Stomach smooth muscle (tissue), 2 donors: ENCODE measurements at regions not wholly inside any gene's neighbourhood (a gene's known extent, or its start where the extent isn't known, plus 50 kb on each side); places are given as distances from the start of the nearest gene placed in this dataset.

ENCODE experiments used
- H3K27ac ChIP-seq: one replicate; pipeline ENCODE4 v1.7.0; 2013; ENCODE audit warnings: mild to moderate bottlenecking, low read length, inconsistent platforms
- H3K27me3 ChIP-seq, 2 donors: one replicate each; pipeline ENCODE4 v1.7.0; 2013; ENCODE audit warnings: low read length in 2 of 2; ENCODE audit not compliant: insufficient read depth in 2 of 2, control insufficient read depth in 1 of 2
- H3K36me3 ChIP-seq, 2 donors: one replicate each; pipeline ENCODE4 v1.7.0; 2013; ENCODE audit warnings: low read length in 2 of 2; ENCODE audit not compliant: control insufficient read depth in 2 of 2, insufficient read depth in 2 of 2
- H3K4me1 ChIP-seq: one replicate; pipeline ENCODE4 v1.7.0; 2013; ENCODE audit warnings: low read length; ENCODE audit not compliant: control insufficient read depth, insufficient read depth
- H3K4me3 ChIP-seq, 2 donors: one replicate each; pipeline ENCODE4 v1.7.0; 2013; ENCODE audit warnings: low read length in 2 of 2
- H3K9ac ChIP-seq, 2 donors: one replicate each; pipeline ENCODE4 v1.7.0; 2013; ENCODE audit warnings: low read length in 2 of 2, mild to moderate bottlenecking in 1 of 2
- H3K9me3 ChIP-seq, 2 donors: one replicate each; pipeline ENCODE4 v1.7.0; 2013; ENCODE audit warnings: low read length in 2 of 2; ENCODE audit not compliant: control insufficient read depth in 2 of 2
- donor health status: healthy.
- donor health status: Pancreatic carcinoma.

DNA sequence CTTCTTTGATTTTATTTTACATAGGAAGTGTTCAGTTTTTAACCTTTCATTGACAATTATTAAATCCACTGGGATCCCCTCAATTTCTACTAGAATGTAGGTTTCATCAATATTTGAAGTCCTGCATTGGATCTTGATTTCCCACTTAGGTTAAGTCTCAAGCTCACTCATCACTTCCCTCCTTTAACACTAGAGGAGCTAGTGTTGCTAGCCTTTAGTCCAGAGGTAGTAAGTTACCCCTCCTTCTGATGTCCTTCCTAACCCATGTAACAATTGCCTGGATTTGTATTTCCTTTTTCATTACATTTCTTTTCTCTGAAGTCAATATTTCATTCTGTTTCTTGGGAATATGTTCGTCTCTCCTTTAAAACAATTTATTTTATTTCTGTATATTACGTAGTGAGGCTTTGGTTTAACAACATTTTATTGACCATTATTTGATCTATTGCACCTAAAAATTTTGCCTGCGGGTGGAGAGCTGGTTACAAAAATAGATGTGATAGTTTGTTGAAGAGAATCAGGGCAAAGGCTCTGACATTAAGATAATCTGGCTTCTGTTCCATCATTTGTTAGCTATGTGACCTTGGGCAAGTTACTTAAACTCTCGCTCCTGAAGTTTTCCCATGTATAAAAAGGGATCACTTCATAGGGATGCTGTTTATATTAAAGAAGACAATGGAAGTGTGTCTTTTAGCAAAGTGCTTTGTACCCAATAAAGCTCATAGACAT is 833.0 kb downstream of the SLC4A3 start:
- H3K9ac ChIP-seq, result no peak overlapping the region
- no peaks in the 10 kb centered on the region for H3K27me3 ChIP-seq
- no peak overlapping the region for H3K27ac ChIP-seq
- no peaks in the 10 kb centered on the region for H3K9me3 ChIP-seq
- H3K4me1 ChIP-seq, result no peaks in the 10 kb centered on the region
- H3K36me3 ChIP-seq, result no peaks in the 10 kb centered on the region
- no peak overlapping the region for H3K4me3 ChIP-seq

GRCh38 chr2:220463876-220464275 is 836.4 kb downstream of the SLC4A3 start:
- Histone ChIP-seq H3K9me3 (no peaks in the 10 kb centered on the region), H3K4me3 (no peak overlapping the region), H3K27ac (no peak overlapping the region), H3K27me3 (no peaks in the 10 kb centered on the region), H3K9ac (no peak overlapping the region), H3K4me1 (no peaks in the 10 kb centered on the region), H3K36me3 (no peaks in the 10 kb centered on the region)

GRCh38 chr2:220465700-220466099 is 838.3 kb downstream of the SLC4A3 start:
- H3K4me3 ChIP-seq, result no peak overlapping the region
- H3K27me3 ChIP-seq, result no peaks in the 10 kb centered on the region
- H3K9me3 ChIP-seq, result no peaks in the 10 kb centered on the region
- no peak overlapping the region for H3K27ac ChIP-seq
- H3K36me3 ChIP-seq, result no peaks in the 10 kb centered on the region
- no peak overlapping the region for H3K9ac ChIP-seq
- no peaks in the 10 kb centered on the region for H3K4me1 ChIP-seq

- H3K36me3 ChIP-seq, result no peaks in the 10 kb centered on the region
- no peak overlapping the region for H3K27ac ChIP-seq
- no peak overlapping the region for H3K9ac ChIP-seq
- no peaks in the 10 kb centered on the region for H3K9me3 ChIP-seq
- H3K4me1 ChIP-seq, result no peaks in the 10 kb centered on the region
- no peaks in the 10 kb centered on the region for H3K27me3 ChIP-seq
- no peak overlapping the region for H3K4me3 ChIP-seq
These were observed 838.8 kb downstream of the SLC4A3 start for GRCh38 chr2:220466251-220466691.

DNA sequence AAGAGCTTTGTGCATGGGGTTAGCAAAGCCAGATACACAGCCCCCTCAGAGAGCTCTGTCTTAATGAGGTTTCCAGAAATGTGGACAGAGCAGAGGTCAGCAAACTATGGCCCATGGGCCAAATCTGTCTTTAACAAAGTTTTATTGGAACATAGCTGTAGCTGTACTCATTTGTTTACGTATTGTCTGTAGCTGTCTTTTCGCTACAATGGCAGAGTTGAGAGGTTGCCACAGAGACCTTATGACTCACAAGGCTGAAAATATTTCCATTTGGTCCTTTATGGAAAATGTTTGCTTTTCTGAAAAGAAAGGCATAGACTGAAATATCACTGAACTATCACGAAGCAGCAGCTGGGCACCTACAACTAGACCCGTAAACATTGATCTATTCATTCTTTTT is 841.8 kb downstream of the SLC4A3 start:
- no peaks in the 10 kb centered on the region for H3K27me3 ChIP-seq
- no peaks in the 10 kb centered on the region for H3K9me3 ChIP-seq
- H3K4me3 ChIP-seq, result no peak overlapping the region
- H3K9ac ChIP-seq, result no peak overlapping the region
- no peaks in the 10 kb centered on the region for H3K4me1 ChIP-seq
- H3K27ac ChIP-seq, result no peak overlapping the region
- H3K36me3 ChIP-seq, result no peaks in the 10 kb centered on the region

DNA sequence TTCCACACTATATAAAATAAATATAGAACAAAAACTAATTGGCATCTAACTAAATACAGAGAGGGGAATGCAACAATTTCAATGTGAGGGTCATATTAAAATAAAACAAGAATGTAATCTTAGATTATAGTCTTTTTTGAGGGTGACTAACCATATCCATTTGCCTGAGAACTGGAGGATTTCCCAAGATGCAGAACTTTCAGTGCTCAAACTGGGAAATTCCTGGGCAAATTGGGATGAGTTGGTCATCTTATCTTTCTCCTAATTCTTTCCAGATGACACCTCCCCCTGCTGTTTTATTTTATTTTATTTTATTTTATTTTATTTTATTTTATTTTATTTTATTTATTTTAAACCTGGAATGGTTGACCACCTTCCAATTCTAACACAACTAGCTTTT is 846.2 kb downstream of the SLC4A3 start:
- Histone ChIP-seq H3K27ac (no peak overlapping the region), H3K4me3 (no peak overlapping the region)

DNA sequence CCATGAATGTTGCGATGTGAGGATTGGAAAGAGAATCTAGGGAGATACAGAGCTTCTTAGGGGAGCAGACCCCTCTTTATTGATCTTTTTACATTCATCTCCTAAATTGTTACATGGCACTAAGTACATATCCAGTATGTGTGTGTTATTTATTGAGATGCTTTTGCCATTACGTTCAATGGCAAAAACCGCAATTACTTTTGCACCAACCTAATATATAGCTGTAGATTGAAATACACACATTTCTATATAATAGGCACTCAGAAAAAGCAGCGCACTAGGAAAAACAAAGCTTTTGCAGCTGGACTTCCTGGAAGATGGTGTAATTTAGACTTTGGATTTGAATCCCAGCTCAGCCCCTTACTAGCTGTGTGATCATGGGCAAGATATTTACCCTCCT is 849.4 kb downstream of the SLC4A3 start:
- Histone ChIP-seq H3K27ac (no peak overlapping the region), H3K4me1 (no peaks in the 10 kb centered on the region), H3K27me3 (no peaks in the 10 kb centered on the region), H3K9ac (no peak overlapping the region), H3K4me3 (no peak overlapping the region), H3K36me3 (no peaks in the 10 kb centered on the region), H3K9me3 (no peaks in the 10 kb centered on the region)

More for the DNA sequence above, 846.2 kb downstream of the SLC4A3 start:
- Histone ChIP-seq H3K9me3 (no peaks in the 10 kb centered on the region), H3K9ac (no peak overlapping the region), H3K4me1 (no peaks in the 10 kb centered on the region), H3K27me3 (no peaks in the 10 kb centered on the region), H3K36me3 (no peaks in the 10 kb centered on the region)

GRCh38 chr2:220478305-220479058 is 851.1 kb downstream of the SLC4A3 start:
- Histone ChIP-seq H3K36me3 (no peaks in the 10 kb centered on the region), H3K27ac (no peak overlapping the region), H3K4me3 (no peak overlapping the region), H3K9me3 (no peaks in the 10 kb centered on the region), H3K9ac (no peak overlapping the region), H3K4me1 (no peaks in the 10 kb centered on the region), H3K27me3 (no peaks in the 10 kb centered on the region)

GRCh38 chr2:220482716-220483115 is 855.3 kb downstream of the SLC4A3 start:
- no peak overlapping the region for H3K27ac ChIP-seq
- H3K4me1 ChIP-seq, result no peaks in the 10 kb centered on the region
- no peaks in the 10 kb centered on the region for H3K27me3 ChIP-seq
- H3K9ac ChIP-seq, result no peak overlapping the region
- no peak overlapping the region for H3K4me3 ChIP-seq
- H3K9me3 ChIP-seq, result no peaks in the 10 kb centered on the region
- H3K36me3 ChIP-seq, result no peaks in the 10 kb centered on the region

DNA sequence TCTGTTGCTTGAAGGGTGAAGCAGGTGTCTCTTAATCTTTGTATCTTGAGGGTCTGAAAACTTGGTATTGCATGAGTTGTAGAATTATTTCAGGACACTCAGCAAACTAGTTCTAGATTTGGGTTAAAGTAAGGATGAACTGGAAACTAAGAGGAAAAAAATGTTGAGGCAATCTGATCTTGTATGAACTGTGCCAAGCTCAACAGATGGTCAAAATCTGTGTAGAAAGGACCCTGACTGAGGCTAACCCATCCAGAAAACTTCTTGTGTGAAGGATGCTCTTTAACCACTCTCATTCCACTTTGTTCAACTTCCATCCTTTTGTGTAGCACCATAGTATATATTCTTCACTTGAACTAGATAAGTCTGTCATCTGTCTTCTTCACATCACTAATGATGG is 861.7 kb downstream of the SLC4A3 start:
- Histone ChIP-seq H3K27ac (no peak overlapping the region), H3K36me3 (no peaks in the 10 kb centered on the region), H3K9ac (no peak overlapping the region), H3K9me3 (no peaks in the 10 kb centered on the region), H3K27me3 (no peaks in the 10 kb centered on the region), H3K4me3 (no peak overlapping the region), H3K4me1 (no peaks in the 10 kb centered on the region)

GRCh38 chr2:220491670-220492069 is 864.2 kb downstream of the SLC4A3 start:
- H3K27me3 ChIP-seq, result no peaks in the 10 kb centered on the region
- no peaks in the 10 kb centered on the region for H3K9me3 ChIP-seq
- no peaks in the 10 kb centered on the region for H3K36me3 ChIP-seq
- H3K4me3 ChIP-seq, result no peak overlapping the region
- H3K4me1 ChIP-seq, result no peaks in the 10 kb centered on the region
- no peak overlapping the region for H3K27ac ChIP-seq
- H3K9ac ChIP-seq, result no peak overlapping the region
